Parathyroid adenoma (tissue), 2 donors: ENCODE measurements at regions not wholly inside any gene's neighbourhood (a gene's known extent, or its start where the extent isn't known, plus 50 kb on each side); places are given as distances from the start of the nearest gene placed in this dataset.
"Not testable (repeated sequence)": the region's sequence is repeated elsewhere in the genome, so short reads cannot be mapped to it uniquely, and the experiment has no call there.

Source experiments
- H2AFZ ChIP-seq: fragments of 300-600 bp; sonication (generic); one replicate; pipeline ENCODE4 v1.7.0; 2017; ENCODE audit warnings: antibody characterized with exemption, mild to moderate bottlenecking
- H3K27ac ChIP-seq: fragments of 300-600 bp; sonication (generic); one replicate; pipeline ENCODE4 v1.7.0; 2017
- H3K27me3 ChIP-seq: fragments of 300-600 bp; sonication (generic); one replicate; pipeline ENCODE4 v1.7.0; 2017; ENCODE audit warnings: low read length; ENCODE audit not compliant: control insufficient read depth, insufficient read depth
- H3K36me3 ChIP-seq: fragments of 300-600 bp; sonication (generic); one replicate; pipeline ENCODE4 v1.7.0; 2017; ENCODE audit warnings: low read length; ENCODE audit not compliant: control insufficient read depth, insufficient read depth
- H3K4me1 ChIP-seq: fragments of 300-600 bp; sonication (generic); one replicate; pipeline ENCODE4 v1.7.0; 2017; ENCODE audit warnings: control low read depth
- H3K4me2 ChIP-seq: fragments of 300-600 bp; sonication (generic); one replicate; pipeline ENCODE4 v1.7.0; 2017; ENCODE audit warnings: low read length
- H3K4me3 ChIP-seq: fragments of 300-600 bp; sonication (generic); one replicate; pipeline ENCODE4 v1.7.0; 2017; ENCODE audit warnings: low read depth, low read length
- H3K79me2 ChIP-seq: fragments of 300-600 bp; sonication (generic); one replicate; pipeline ENCODE4 v1.7.0; 2017; ENCODE audit warnings: control low read depth
- H3K9ac ChIP-seq: fragments of 300-600 bp; sonication (generic); one replicate; pipeline ENCODE4 v1.7.0; 2017; ENCODE audit warnings: mild to moderate bottlenecking
- H3K9me3 ChIP-seq: fragments of 300-600 bp; sonication (generic); one replicate; pipeline ENCODE4 v1.7.0; 2017; ENCODE audit warnings: low read length; ENCODE audit not compliant: control insufficient read depth
- CTCF ChIP-seq: fragments of 300-600 bp; sonication (generic); IDR thresholded peaks from one replicate; pipeline ENCODE4 v1.7.0; 2017; ENCODE audit warnings: antibody characterized with exemption, mild to moderate bottlenecking
- donor health status: primary hyperparathyroidism.

GRCh38 chr7:115211171-115211570, 289.3 kb downstream of the MDFIC start:
- Histone ChIP-seq H2AFZ (no peak overlapping the region), H3K27ac (no peak overlapping the region)

GRCh38 chr7:115210552-115210951, 288.7 kb downstream of the MDFIC start:
- Histone ChIP-seq H3K27me3 (no peaks in the 10 kb centered on the region), H3K27ac (no peak overlapping the region), H3K4me1 (no peaks in the 10 kb centered on the region), H3K36me3 (no peaks in the 10 kb centered on the region), H3K9me3 (no peaks in the 10 kb centered on the region), H3K9ac (no peak overlapping the region), H3K79me2 (no peaks in the 10 kb centered on the region), H3K4me3 (no peak overlapping the region), H2AFZ (no peak overlapping the region), H3K4me2 (no peak overlapping the region)
- TF ChIP-seq CTCF, result no peak

More at GRCh38 chr7:115211171-115211570, 289.3 kb downstream of the MDFIC start:
- no peak for TF ChIP-seq CTCF
- no peak overlapping the region for H3K4me2 ChIP-seq
- H3K79me2 ChIP-seq, result no peaks in the 10 kb centered on the region
- H3K4me3 ChIP-seq, result no peak overlapping the region
- H3K36me3 ChIP-seq, result no peaks in the 10 kb centered on the region
- no peaks in the 10 kb centered on the region for H3K27me3 ChIP-seq
- H3K4me1 ChIP-seq, result no peaks in the 10 kb centered on the region
- no peak overlapping the region for H3K9ac ChIP-seq
- no peaks in the 10 kb centered on the region for H3K9me3 ChIP-seq

- Histone ChIP-seq H3K9ac (no peak overlapping the region), H3K4me3 (no peak overlapping the region), H3K4me2 (no peak overlapping the region), H3K4me1 (no peaks in the 10 kb centered on the region), H3K27me3 (no peaks in the 10 kb centered on the region), H3K36me3 (no peaks in the 10 kb centered on the region), H2AFZ (no peak overlapping the region), H3K27ac (no peak overlapping the region), H3K9me3 (no peaks in the 10 kb centered on the region), H3K79me2 (no peaks in the 10 kb centered on the region)
- no peak for TF ChIP-seq CTCF
Observed at GRCh38 chr7:115208710-115209560, 287.0 kb downstream of the MDFIC start.

GRCh38 chr7:115206374-115206773, 284.5 kb downstream of the MDFIC start:
- H3K4me3 ChIP-seq, H3K4me1 ChIP-seq, H3K27ac ChIP-seq, H3K9me3 ChIP-seq, H3K27me3 ChIP-seq, H3K4me2 ChIP-seq, H2AFZ ChIP-seq, H3K9ac ChIP-seq, H3K79me2 ChIP-seq, H3K36me3 ChIP-seq: not testable (repeated sequence)

GRCh38 chr7:115198143-115198542, 276.2 kb downstream of the MDFIC start:
- H2AFZ ChIP-seq, result no peak overlapping the region
- H3K36me3 ChIP-seq, result no peaks in the 10 kb centered on the region
- no peaks in the 10 kb centered on the region for H3K9me3 ChIP-seq
- H3K4me1 ChIP-seq, result no peaks in the 10 kb centered on the region
- H3K27ac ChIP-seq, result no peak overlapping the region
- H3K27me3 ChIP-seq, result no peaks in the 10 kb centered on the region
- H3K9ac ChIP-seq, result no peak overlapping the region
- H3K4me2 ChIP-seq, result no peak overlapping the region
- no peaks in the 10 kb centered on the region for H3K79me2 ChIP-seq
- H3K4me3 ChIP-seq, result no peak overlapping the region
- TF ChIP-seq CTCF, result no peak
